PC-3 (cell line): ENCODE measurements at regions not wholly inside any gene's neighbourhood (a gene's known extent, or its start where the extent isn't known, plus 50 kb on each side); places are given as distances from the start of the nearest gene placed in this dataset.

ENCODE experiments used
- EZH2 ChIP-seq: fragments of 300-600 bp; sonication (generic); IDR thresholded peaks from one replicate; pipeline ENCODE4 v1.6.1; 2017; ENCODE audit warnings: antibody characterized with exemption, mild to moderate bottlenecking, low read length; ENCODE audit not compliant: unreplicated experiment
- EZH2phosphoT487 ChIP-seq: fragments of 300-600 bp; sonication (generic); IDR thresholded peaks from 2 replicates; pipeline ENCODE4 v1.6.1; 2018; ENCODE audit warnings: mild to moderate bottlenecking, antibody characterized with exemption, low read length, borderline replicate concordance
- TF ChIP-seq, protein P1 (sequence below): fragments of 300-600 bp; sonication (generic); conservative IDR thresholded peaks from 2 replicates; pipeline ENCODE4 v1.5.1; 2017; ENCODE audit warnings: antibody characterized with exemption, low read depth, mild to moderate bottlenecking, low read length

DNA sequence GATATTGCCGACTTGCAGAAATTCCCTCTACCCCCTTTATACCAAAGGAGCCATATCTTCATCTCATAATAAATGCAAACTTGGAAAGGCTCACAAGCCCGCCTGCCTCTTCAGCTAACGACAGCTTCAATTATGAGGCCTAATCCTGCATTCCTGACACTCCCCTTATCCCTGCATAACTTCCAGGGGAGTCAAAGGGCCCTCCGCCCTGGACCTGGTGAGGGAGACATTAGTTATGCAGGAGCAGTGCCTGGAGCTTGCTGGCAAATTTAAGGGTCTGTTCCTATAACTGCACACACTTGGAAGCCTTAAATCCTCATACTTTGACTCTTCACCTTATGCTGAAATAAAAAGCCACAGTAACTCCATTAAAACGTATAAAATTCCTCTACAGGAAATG lies 617.9 kb downstream of the BNC2 start:
- TF ChIP-seq, protein P1, sequence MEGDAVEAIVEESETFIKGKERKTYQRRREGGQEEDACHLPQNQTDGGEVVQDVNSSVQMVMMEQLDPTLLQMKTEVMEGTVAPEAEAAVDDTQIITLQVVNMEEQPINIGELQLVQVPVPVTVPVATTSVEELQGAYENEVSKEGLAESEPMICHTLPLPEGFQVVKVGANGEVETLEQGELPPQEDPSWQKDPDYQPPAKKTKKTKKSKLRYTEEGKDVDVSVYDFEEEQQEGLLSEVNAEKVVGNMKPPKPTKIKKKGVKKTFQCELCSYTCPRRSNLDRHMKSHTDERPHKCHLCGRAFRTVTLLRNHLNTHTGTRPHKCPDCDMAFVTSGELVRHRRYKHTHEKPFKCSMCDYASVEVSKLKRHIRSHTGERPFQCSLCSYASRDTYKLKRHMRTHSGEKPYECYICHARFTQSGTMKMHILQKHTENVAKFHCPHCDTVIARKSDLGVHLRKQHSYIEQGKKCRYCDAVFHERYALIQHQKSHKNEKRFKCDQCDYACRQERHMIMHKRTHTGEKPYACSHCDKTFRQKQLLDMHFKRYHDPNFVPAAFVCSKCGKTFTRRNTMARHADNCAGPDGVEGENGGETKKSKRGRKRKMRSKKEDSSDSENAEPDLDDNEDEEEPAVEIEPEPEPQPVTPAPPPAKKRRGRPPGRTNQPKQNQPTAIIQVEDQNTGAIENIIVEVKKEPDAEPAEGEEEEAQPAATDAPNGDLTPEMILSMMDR = no peak
- TF ChIP-seq EZH2phosphoT487 (no peak), EZH2 (no peak)
